A549 (cell line): ENCODE measurements at regions not wholly inside any gene's neighbourhood (a gene's known extent, or its start where the extent isn't known, plus 50 kb on each side); places are given as distances from the start of the nearest gene placed in this dataset.

Source experiments
- BHLHE40 ChIP-seq: IDR thresholded peaks from 2 replicates; pipeline ENCODE4 v1.6.1; 2012; ENCODE audit warnings: low read depth, low read length, inconsistent platforms
- CHD2 ChIP-seq: fragments of 150-350 bp; IDR thresholded peaks from 2 replicates; pipeline ENCODE4 v1.6.1; 2014; ENCODE audit warnings: low read length; ENCODE audit not compliant: partially characterized antibody
- CTCF ChIP-seq: fragments of >200 bp; sonication (Bioruptor Twin); formaldehyde crosslinking; IDR thresholded peaks from 3 replicates; pipeline ENCODE4 v1.5.1; 2016
- E2F6 ChIP-seq: IDR thresholded peaks from 2 replicates; pipeline ENCODE4 v1.6.1; 2012; ENCODE audit warnings: low read depth, borderline replicate concordance
- EHMT2 ChIP-seq: fragments of 200-600 bp; sonication (generic); IDR thresholded peaks from 2 replicates; pipeline ENCODE4 v1.6.1; 2016; ENCODE audit warnings: antibody characterized with exemption, low read depth, mild to moderate bottlenecking, moderate library complexity
- KDM1A ChIP-seq: fragments of 200-600 bp; sonication (generic); IDR thresholded peaks from 2 replicates; pipeline ENCODE4 v1.6.1; 2016; ENCODE audit warnings: low read depth, mild to moderate bottlenecking
- MYC ChIP-seq: IDR thresholded peaks from 2 replicates; pipeline ENCODE4 v1.6.1; 2012; ENCODE audit warnings: mild to moderate bottlenecking, inconsistent platforms, low read length, improper control_type of control experiment, borderline replicate concordance
- NR3C1 ChIP-seq: fragments of >200 bp; sonication (Bioruptor Twin); formaldehyde crosslinking; IDR thresholded peaks from 3 replicates; pipeline ENCODE4 v1.6.1; 2017
- RARB ChIP-seq: fragments of 250-450 bp; sonication (Bioruptor Pico); IDR thresholded peaks from 2 replicates; pipeline ENCODE4 v1.8.0; 2021; ENCODE audit warnings: mild to moderate bottlenecking, moderate library complexity
- REST ChIP-seq: fragments of 200-600 bp; sonication (generic); IDR thresholded peaks from 2 replicates; pipeline ENCODE4 v1.6.1; 2016; ENCODE audit warnings: antibody characterized with exemption, mild to moderate bottlenecking, moderate library complexity
- RFX5 ChIP-seq: fragments of 450-650 bp; IDR thresholded peaks from 2 replicates; pipeline ENCODE4 v1.7.1; 2014; ENCODE audit warnings: antibody characterized with exemption, mild to moderate bottlenecking, moderate library complexity

GRCh38 chr20:43385914-43386313 is 71.8 kb upstream of the SRSF6 start:
- TF ChIP-seq CTCF: no peak
- TF ChIP-seq BHLHE40: no peak
- TF ChIP-seq EHMT2: no peak
- TF ChIP-seq KDM1A: no peak
- TF ChIP-seq REST: no peak
- no peak for TF ChIP-seq MYC
- TF ChIP-seq E2F6: no peak
- TF ChIP-seq RFX5: no peak
- no peak for TF ChIP-seq RARB (CRISPR knock-in tag)
- TF ChIP-seq CHD2: no peak
- TF ChIP-seq NR3C1: no peak
